Hepatocyte (in vitro differentiated cells): ENCODE measurements at regions not wholly inside any gene's neighbourhood (a gene's known extent, or its start where the extent isn't known, plus 50 kb on each side); places are given as distances from the start of the nearest gene placed in this dataset.

Source experiments
- DNase-seq: peaks from one replicate; pipeline ENCODE4 v3.0.0-alpha.2; 2016; ENCODE audit warnings: low spot score
- H2AFZ ChIP-seq: fragments of 200-600 bp; sonication (generic); 2 replicates; pipeline ENCODE4 v1.6.0; 2016; ENCODE audit warnings: antibody characterized with exemption, mild to moderate bottlenecking
- H3K27ac ChIP-seq: fragments of 200-600 bp; sonication (generic); 2 replicates; pipeline ENCODE4 v1.5.1; 2016; ENCODE audit warnings: mild to moderate bottlenecking
- H3K27me3 ChIP-seq: fragments of 200-600 bp; sonication (generic); 2 replicates; pipeline ENCODE4 v1.6.1; 2016
- H3K36me3 ChIP-seq: fragments of 200-600 bp; sonication (generic); replicated peaks from 2 replicates; pipeline ENCODE4 v1.5.1; 2016; ENCODE audit warnings: low read depth; ENCODE audit not compliant: insufficient read depth
- H3K4me1 ChIP-seq: fragments of 200-600 bp; sonication (generic); 2 replicates; pipeline ENCODE4 v1.5.1; 2016; ENCODE audit warnings: mild to moderate bottlenecking, moderate library complexity; ENCODE audit not compliant: insufficient read depth
- H3K4me2 ChIP-seq: fragments of 200-600 bp; sonication (generic); 2 replicates; pipeline ENCODE4 v1.6.0; 2016
- H3K4me3 ChIP-seq: fragments of 200-600 bp; sonication (generic); 2 replicates; pipeline ENCODE4 v1.5.1; 2016; ENCODE audit warnings: mild to moderate bottlenecking
- H3K79me2 ChIP-seq: fragments of 200-600 bp; sonication (generic); 2 replicates; pipeline ENCODE4 v1.6.0; 2017; ENCODE audit warnings: mild to moderate bottlenecking
- H3K9me2 ChIP-seq: fragments of 200-600 bp; sonication (generic); replicated peaks from 2 replicates; pipeline ENCODE4 v1.6.0; 2017; ENCODE audit warnings: mild to moderate bottlenecking; ENCODE audit not compliant: insufficient read depth
- H3K9me3 ChIP-seq: fragments of 200-600 bp; sonication (generic); 2 replicates; pipeline ENCODE4 v1.5.1; 2016; ENCODE audit warnings: low read depth, mild to moderate bottlenecking
- H4K20me1 ChIP-seq: fragments of 200-600 bp; sonication (generic); 2 replicates; pipeline ENCODE4 v1.6.0; 2016; ENCODE audit warnings: mild to moderate bottlenecking; ENCODE audit not compliant: insufficient read depth, poor library complexity, severe bottlenecking
- EZH2 ChIP-seq: fragments of 200-600 bp; sonication (generic); IDR thresholded peaks from 2 replicates; pipeline ENCODE4 v1.6.1; 2016; ENCODE audit warnings: antibody characterized with exemption, mild to moderate bottlenecking, borderline replicate concordance
- EZH2phosphoT487 ChIP-seq: fragments of 200-600 bp; sonication (generic); IDR thresholded peaks from one replicate; pipeline ENCODE4 v1.6.1; 2018; ENCODE audit warnings: antibody characterized with exemption, mild to moderate bottlenecking, low read depth, moderate library complexity; ENCODE audit not compliant: unreplicated experiment, severe bottlenecking
- WGBS: methylation state at CpG from one replicate; pipeline ENCODE4 v1.1.6; 2016; ENCODE audit warnings: low lambda C conversion rate; ENCODE audit errors: missing lambda C conversion rate; 5-methylcytosine and 5-hydroxymethylcytosine counted together
- TF ChIP-seq, protein P1 (sequence below): fragments of 200-600 bp; sonication (generic); IDR thresholded peaks from 2 replicates; pipeline ENCODE4 v1.5.1; 2016; ENCODE audit warnings: antibody characterized with exemption, mild to moderate bottlenecking; ENCODE audit not compliant: poor library complexity

DNA sequence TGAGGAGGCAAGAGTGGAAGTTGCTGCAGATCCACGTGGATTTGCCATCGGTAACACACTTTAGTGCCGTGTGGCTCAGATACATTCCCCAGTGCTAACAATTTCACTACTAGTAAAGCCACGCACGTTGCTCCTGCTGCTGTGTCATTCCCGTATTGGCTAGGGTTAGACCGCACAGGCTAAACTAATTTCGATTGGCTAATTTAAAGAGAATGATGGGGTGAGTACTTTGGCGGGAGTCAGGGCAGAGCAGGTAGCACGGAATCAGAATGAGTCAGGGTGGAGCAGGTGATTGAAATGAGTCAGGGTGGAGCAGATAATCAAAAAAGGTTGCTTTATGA lies 1337.5 kb downstream of the FSTL5 start:
- Histone ChIP-seq H3K27ac (no peak overlapping the region), H3K36me3 (no peaks in the 10 kb centered on the region), H3K9me3 (no peaks in the 10 kb centered on the region), H3K79me2 (no peaks in the 10 kb centered on the region), H3K4me1 (no peaks in the 10 kb centered on the region), H2AFZ (no peak overlapping the region), H3K4me3 (no peak overlapping the region), H3K4me2 (no peak overlapping the region), H3K27me3 (no peaks in the 10 kb centered on the region), H3K9me2 (no peaks in the 10 kb centered on the region), H4K20me1 (no peaks in the 10 kb centered on the region)
- DNase-seq, result no peak
- WGBS, result 95% methylated on average over 10 of the region's 10 CpGs
- TF ChIP-seq EZH2phosphoT487, result no peak
- TF ChIP-seq, protein P1, sequence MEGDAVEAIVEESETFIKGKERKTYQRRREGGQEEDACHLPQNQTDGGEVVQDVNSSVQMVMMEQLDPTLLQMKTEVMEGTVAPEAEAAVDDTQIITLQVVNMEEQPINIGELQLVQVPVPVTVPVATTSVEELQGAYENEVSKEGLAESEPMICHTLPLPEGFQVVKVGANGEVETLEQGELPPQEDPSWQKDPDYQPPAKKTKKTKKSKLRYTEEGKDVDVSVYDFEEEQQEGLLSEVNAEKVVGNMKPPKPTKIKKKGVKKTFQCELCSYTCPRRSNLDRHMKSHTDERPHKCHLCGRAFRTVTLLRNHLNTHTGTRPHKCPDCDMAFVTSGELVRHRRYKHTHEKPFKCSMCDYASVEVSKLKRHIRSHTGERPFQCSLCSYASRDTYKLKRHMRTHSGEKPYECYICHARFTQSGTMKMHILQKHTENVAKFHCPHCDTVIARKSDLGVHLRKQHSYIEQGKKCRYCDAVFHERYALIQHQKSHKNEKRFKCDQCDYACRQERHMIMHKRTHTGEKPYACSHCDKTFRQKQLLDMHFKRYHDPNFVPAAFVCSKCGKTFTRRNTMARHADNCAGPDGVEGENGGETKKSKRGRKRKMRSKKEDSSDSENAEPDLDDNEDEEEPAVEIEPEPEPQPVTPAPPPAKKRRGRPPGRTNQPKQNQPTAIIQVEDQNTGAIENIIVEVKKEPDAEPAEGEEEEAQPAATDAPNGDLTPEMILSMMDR, result no peak
- no peak for TF ChIP-seq EZH2

DNA sequence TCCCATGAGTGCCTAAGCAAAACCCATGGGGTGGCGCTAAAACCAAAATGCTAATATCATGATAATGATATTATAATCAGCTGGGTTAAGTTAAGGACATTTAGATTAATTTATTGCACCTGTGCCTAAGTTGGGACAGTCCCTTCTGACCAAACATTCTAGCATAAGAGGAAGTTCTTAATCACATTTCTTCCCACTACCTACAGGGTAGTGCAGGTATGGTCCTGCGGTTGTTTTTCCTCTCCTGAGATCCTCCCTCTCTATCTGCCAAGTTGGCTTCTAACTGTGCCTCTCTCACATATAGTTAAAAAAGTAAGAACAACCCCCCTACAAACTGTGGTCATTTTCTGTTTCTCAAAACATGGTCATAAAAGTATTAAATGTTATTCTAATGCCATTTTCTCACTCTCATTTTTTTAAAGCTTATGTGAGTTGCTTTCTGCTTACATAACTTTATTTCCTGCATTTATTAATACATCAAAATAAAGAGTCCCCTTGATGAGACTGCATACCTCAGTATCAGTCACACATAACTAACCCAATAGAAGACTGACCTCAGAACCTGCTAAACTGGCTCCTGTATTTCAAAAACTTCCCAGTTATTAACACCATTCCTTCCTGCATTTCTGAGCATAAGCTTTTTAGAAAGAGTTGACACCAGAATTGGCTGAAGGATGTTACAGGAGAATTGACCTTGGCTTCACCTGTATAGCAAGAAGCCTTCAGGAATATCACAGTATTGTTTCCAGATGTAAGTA lies 1332.5 kb downstream of the FSTL5 start:
- Histone ChIP-seq H3K27me3 (no peaks in the 10 kb centered on the region), H3K36me3 (no peaks in the 10 kb centered on the region), H3K9me2 (no peaks in the 10 kb centered on the region), H3K4me1 (no peaks in the 10 kb centered on the region), H3K79me2 (no peaks in the 10 kb centered on the region), H3K27ac (no peak overlapping the region), H2AFZ (no peak overlapping the region), H3K9me3 (no peaks in the 10 kb centered on the region), H4K20me1 (no peaks in the 10 kb centered on the region), H3K4me2 (no peak overlapping the region), H3K4me3 (no peak overlapping the region)
- WGBS, result 87% methylated on average over 2 of the region's 2 CpGs
- no peak for TF ChIP-seq EZH2phosphoT487
- TF ChIP-seq EZH2, result no peak
- TF ChIP-seq, protein P1, result no peak
- DNase-seq, result no peak

DNA sequence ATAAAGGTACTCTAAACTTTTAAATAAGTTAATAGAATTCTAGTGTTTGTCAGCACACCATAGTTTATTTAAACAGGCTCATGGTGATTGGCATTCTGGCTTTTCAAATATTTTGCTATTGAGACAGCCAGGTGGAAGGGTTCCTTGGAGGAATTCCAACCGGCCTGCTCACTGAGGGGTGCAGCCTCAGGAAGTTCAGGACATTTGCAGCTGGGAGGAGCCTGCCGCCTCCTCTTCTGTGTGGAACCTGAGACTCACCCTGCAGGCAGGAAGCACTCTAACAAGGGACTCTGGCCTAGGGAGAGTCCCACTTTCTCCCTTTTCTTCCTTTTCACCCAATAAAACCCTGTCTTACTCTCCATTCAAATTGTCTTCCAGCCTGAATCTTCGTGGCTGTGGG lies 1328.0 kb downstream of the FSTL5 start:
- Histone ChIP-seq H3K4me3 (no peak overlapping the region), H3K79me2 (no peaks in the 10 kb centered on the region), H3K9me3 (no peaks in the 10 kb centered on the region), H2AFZ (no peak overlapping the region), H3K4me2 (no peak overlapping the region), H3K4me1 (no peaks in the 10 kb centered on the region), H3K36me3 (no peaks in the 10 kb centered on the region), H3K9me2 (no peaks in the 10 kb centered on the region), H4K20me1 (no peaks in the 10 kb centered on the region), H3K27me3 (no peaks in the 10 kb centered on the region), H3K27ac (no peak overlapping the region)
- TF ChIP-seq EZH2phosphoT487 (no peak), EZH2 (no peak)
- TF ChIP-seq, protein P1, result no peak
- 42% methylated on average over 3 of the region's 3 CpGs for WGBS
- peak; percentile 7 for DNase-seq
